A673 (cell line): ENCODE measurements at regions not wholly inside any gene's neighbourhood (a gene's known extent, or its start where the extent isn't known, plus 50 kb on each side); places are given as distances from the start of the nearest gene placed in this dataset.

ENCODE experiments used
- BruUV-seq: library from RNA; stranded (reverse); fragments of 400-500 nt; replicated peaks from 2 replicates; lab custom pipeline; 2021; lab: Mats Ljungman, UMichigan
- CTCF ChIA-PET: fragments of 300-600 bp; sonication (Branson Sonifier 250); formaldehyde crosslinking; loops from one replicate; lab custom pipeline; 2022; ENCODE audit warnings: antibody characterized with exemption; lab: Charles Lee
- POLR2A ChIA-PET: fragments of 300-600 bp; sonication (Branson Sonifier 250); formaldehyde crosslinking; loops from one replicate; lab custom pipeline; 2022; ENCODE audit warnings: antibody characterized with exemption; ENCODE audit not compliant: low non-redundant PET; lab: Charles Lee
- DNase-seq: peaks from one replicate; pipeline ENCODE4 v3.0.0-alpha.2; 2015; ENCODE audit warnings: low spot score
- H3K27ac ChIP-seq: fragments of 200-600 bp; sonication (generic); 2 replicates; pipeline ENCODE4 v1.5.1; 2016; ENCODE audit warnings: mixed run types, low read depth, mild to moderate bottlenecking, mixed read lengths, antibody characterized with exemption, low read length; ENCODE audit not compliant: poor library complexity, severe bottlenecking
- H3K27me3 ChIP-seq: fragments of 200-600 bp; sonication (generic); replicated peaks from 2 replicates; pipeline ENCODE4 v1.6.1; 2017; ENCODE audit warnings: mixed run types, low read depth, mild to moderate bottlenecking, mixed read lengths, antibody characterized with exemption, low read length; ENCODE audit not compliant: insufficient read depth, poor library complexity
- H3K36me3 ChIP-seq: fragments of 200-600 bp; sonication (generic); 2 replicates; pipeline ENCODE4 v1.6.1; 2016; ENCODE audit warnings: mixed run types, mild to moderate bottlenecking, mixed read lengths, antibody characterized with exemption, low read length; ENCODE audit not compliant: insufficient read depth, poor library complexity, severe bottlenecking
- H3K4me1 ChIP-seq: fragments of 200-600 bp; sonication (generic); 2 replicates; pipeline ENCODE4 v1.6.1; 2017; ENCODE audit warnings: mixed run types, mild to moderate bottlenecking, mixed read lengths, antibody characterized with exemption, low read length; ENCODE audit not compliant: insufficient read depth, poor library complexity, severe bottlenecking
- H3K4me3 ChIP-seq: fragments of 200-600 bp; sonication (generic); 2 replicates; pipeline ENCODE4 v1.5.1; 2016; ENCODE audit warnings: low read depth, mixed run types, mild to moderate bottlenecking, mixed read lengths, low read length; ENCODE audit not compliant: poor library complexity, severe bottlenecking
- H3K9me3 ChIP-seq: fragments of 200-600 bp; sonication (generic); 2 replicates; pipeline ENCODE4 v1.6.1; 2016; ENCODE audit warnings: mixed run types, low read depth, mild to moderate bottlenecking, mixed read lengths, antibody characterized with exemption, low read length; ENCODE audit not compliant: poor library complexity, severe bottlenecking
- CTCF ChIP-seq: fragments of 300-800, 200-600 bp; sonication (generic); conservative IDR thresholded peaks from 2 replicates; pipeline ENCODE4 v1.5.1; 2017; ENCODE audit warnings: low read depth, mild to moderate bottlenecking, antibody characterized with exemption, low read length, moderate library complexity, mixed read lengths
- EZH2 ChIP-seq: fragments of 200-600 bp; sonication (generic); IDR thresholded peaks from 2 replicates; pipeline ENCODE4 v1.6.1; 2017; ENCODE audit warnings: borderline replicate concordance, low read depth, mild to moderate bottlenecking, mixed read lengths, antibody characterized with exemption, low read length; ENCODE audit not compliant: poor library complexity, severe bottlenecking
- intact Hi-C: fragments of 100-400 bp; cut with micrococcal nuclease; formaldehyde crosslinking; loops from one replicate; pipeline ENCODE4 v1.10.0; 2022; ENCODE audit not compliant: unreplicated experiment

- intact Hi-C loops, result no loop called here
- no peaks in the 10 kb centered on the region for H3K36me3 ChIP-seq
- ChIA-PET POLR2A (no interaction called here), CTCF (no interaction called here)
- BruUV-seq, result no TSS peak
- H3K4me3 ChIP-seq, result no peak overlapping the region
- TF ChIP-seq CTCF (no peak), EZH2 (no peak)
- no peak overlapping the region for H3K27ac ChIP-seq
- H3K4me1 ChIP-seq, result no peaks in the 10 kb centered on the region
- H3K9me3 ChIP-seq, result no peaks in the 10 kb centered on the region
- H3K27me3 ChIP-seq, result no peaks in the 10 kb centered on the region
- no peak for DNase-seq
These were observed 277.6 kb downstream of the ATPSCKMT start for GRCh38 chr5:9972059-9972458.

GRCh38 chr5:9971301-9971700, 278.4 kb downstream of the ATPSCKMT start:
- no peak overlapping the region for H3K27ac ChIP-seq
- H3K27me3 ChIP-seq, result no peaks in the 10 kb centered on the region
- no peak for TF ChIP-seq EZH2
- no peak for TF ChIP-seq CTCF
- BruUV-seq, result no TSS peak
- no peak overlapping the region for H3K4me3 ChIP-seq
- H3K9me3 ChIP-seq, result no peaks in the 10 kb centered on the region
- no peaks in the 10 kb centered on the region for H3K4me1 ChIP-seq
- DNase-seq, result no peak
- no peaks in the 10 kb centered on the region for H3K36me3 ChIP-seq
- intact Hi-C loops, result no loop called here
- CTCF ChIA-PET, result no interaction called here
- POLR2A ChIA-PET, result no interaction called here

GRCh38 chr5:9958914-9959313, 290.8 kb downstream of the ATPSCKMT start:
- H3K27me3 ChIP-seq, result peaks cover 6% of the 10 kb centered on the region
- ChIA-PET POLR2A (no interaction called here), CTCF (no interaction called here)
- no peak for DNase-seq
- no peak overlapping the region for H3K27ac ChIP-seq
- intact Hi-C loops, result no loop called here
- no TSS peak for BruUV-seq
- no peaks in the 10 kb centered on the region for H3K9me3 ChIP-seq
- H3K4me3 ChIP-seq, result no peak overlapping the region
- H3K36me3 ChIP-seq, result no peaks in the 10 kb centered on the region
- TF ChIP-seq CTCF (no peak), EZH2 (no peak)
- no peaks in the 10 kb centered on the region for H3K4me1 ChIP-seq
